ENCODE measurements at regions not wholly inside any gene's neighbourhood (a gene's known extent, or its start where the extent isn't known, plus 50 kb on each side); places are given as distances from the start of the nearest gene placed in this dataset.

GRCh38 chr12:118525216-118525615, 148.9 kb downstream of the SUDS3 start:
- H3K9me3 ChIP-seq: no peaks in the 10 kb centered on the region
- no peaks in the 10 kb centered on the region for H3K4me1 ChIP-seq
- intact Hi-C loops (cut with DNase I; ENCODE audit: low total_unique reads): no loop called here
- H3K27ac ChIP-seq: no peak overlapping the region
- H3K27me3 ChIP-seq: no peaks in the 10 kb centered on the region
- no peaks in the 10 kb centered on the region for H3K36me3 ChIP-seq
- no peak for TF ChIP-seq CTCF (IDR thresholded peaks at IDR 0.05)
- DNase-seq: no peak
- no peak overlapping the region for H3K4me3 ChIP-seq

- Histone ChIP-seq H3K27ac (no peak overlapping the region), H3K9me3 (no peaks in the 10 kb centered on the region), H3K4me1 (no peaks in the 10 kb centered on the region), H3K27me3 (no peaks in the 10 kb centered on the region), H3K36me3 (no peaks in the 10 kb centered on the region), H3K4me3 (no peak overlapping the region)
- intact Hi-C loops (cut with DNase I; ENCODE audit: low total_unique reads): no loop called here
- no peak for TF ChIP-seq CTCF (IDR thresholded peaks at IDR 0.05)
- DNase-seq: no peak
Observed at GRCh38 chr12:118526255-118527095, 150.1 kb downstream of the SUDS3 start.

GRCh38 chr12:118527310-118527709, 151.0 kb downstream of the SUDS3 start:
- Histone ChIP-seq H3K4me3 (no peak overlapping the region), H3K4me1 (peaks cover 0 to 5% (median 0%) of the 10 kb centered on the region in 4 donors), H3K36me3 (no peaks in the 10 kb centered on the region), H3K27me3 (no peaks in the 10 kb centered on the region), H3K27ac (no peak overlapping the region), H3K9me3 (no peaks in the 10 kb centered on the region)
- no peak for TF ChIP-seq CTCF (IDR thresholded peaks at IDR 0.05)
- intact Hi-C loops (cut with DNase I; ENCODE audit: low total_unique reads): no loop called here
- DNase-seq: no peak

GRCh38 chr12:118528625-118529024, 152.3 kb downstream of the SUDS3 start:
- H3K4me3 ChIP-seq: no peak overlapping the region
- no peak for TF ChIP-seq CTCF (IDR thresholded peaks at IDR 0.05)
- no peaks in the 10 kb centered on the region for H3K36me3 ChIP-seq
- no peaks in the 10 kb centered on the region for H3K27me3 ChIP-seq
- no peaks in the 10 kb centered on the region for H3K9me3 ChIP-seq
- no peak for DNase-seq
- peaks cover 0 to 12% (median 0%) of the 10 kb centered on the region in 4 donors for H3K4me1 ChIP-seq
- intact Hi-C loops (cut with DNase I; ENCODE audit: low total_unique reads): no loop called here
- no peak overlapping the region for H3K27ac ChIP-seq

GRCh38 chr12:118534003-118534402, 157.6 kb downstream of the SUDS3 start:
- TF ChIP-seq CTCF (IDR thresholded peaks at IDR 0.05): no peak
- no peak for DNase-seq
- Histone ChIP-seq H3K4me3 (no peak overlapping the region), H3K27ac (no peak overlapping the region), H3K4me1 (peaks cover 0 to 53% (median 6%) of the 10 kb centered on the region in 4 donors), H3K9me3 (no peaks in the 10 kb centered on the region), H3K27me3 (no peaks in the 10 kb centered on the region), H3K36me3 (no peaks in the 10 kb centered on the region)
- intact Hi-C loops (cut with DNase I; ENCODE audit: low total_unique reads): no loop called here

Measured in tibial artery (tissue), 4 donors.